GM21619 (cell line): ENCODE measurements at regions not wholly inside any gene's neighbourhood (a gene's known extent, or its start where the extent isn't known, plus 50 kb on each side); places are given as distances from the start of the nearest gene placed in this dataset.
"Not testable (repeated sequence)": the region's sequence is repeated elsewhere in the genome, so short reads cannot be mapped to it uniquely, and the experiment has no call there.

Experiments
- ATAC-seq: cut with Tn5 transposase; IDR thresholded peaks from one replicate; pipeline ENCODE4 v1.9.1; 2021; ENCODE audit not compliant: unreplicated experiment

GRCh38 chr7:153920126-153920525 lies 132.1 kb upstream of the DPP6 start:
- ATAC-seq: no peak

GRCh38 chr7:153920897-153921296 lies 131.3 kb upstream of the DPP6 start:
- ATAC-seq: no peak

GRCh38 chr7:153921408-153921807 lies 130.8 kb upstream of the DPP6 start:
- ATAC-seq: no peak

GRCh38 chr7:153930696-153931095 lies 121.5 kb upstream of the DPP6 start:
- ATAC-seq: no peak

GRCh38 chr7:153934048-153934447 lies 118.2 kb upstream of the DPP6 start:
- no peak for ATAC-seq

GRCh38 chr7:153934629-153935028 lies 117.6 kb upstream of the DPP6 start:
- ATAC-seq: no peak

GRCh38 chr7:153935095-153935494 lies 117.1 kb upstream of the DPP6 start:
- ATAC-seq: no peak

GRCh38 chr7:153938451-153938850 lies 113.7 kb upstream of the DPP6 start:
- no peak for ATAC-seq

GRCh38 chr7:153939177-153939576 lies 113.0 kb upstream of the DPP6 start:
- no peak for ATAC-seq

GRCh38 chr7:153939654-153940053 lies 112.5 kb upstream of the DPP6 start:
- no peak for ATAC-seq

- ATAC-seq: no peak
These were observed 111.1 kb upstream of the DPP6 start for GRCh38 chr7:153941061-153941460.

GRCh38 chr7:153942036-153942435 lies 110.2 kb upstream of the DPP6 start:
- ATAC-seq: no peak

GRCh38 chr7:153943457-153943856 lies 108.7 kb upstream of the DPP6 start:
- no peak for ATAC-seq

- no peak for ATAC-seq
These were observed 108.3 kb upstream of the DPP6 start for GRCh38 chr7:153943861-153944260.

GRCh38 chr7:153948060-153948459 lies 104.1 kb upstream of the DPP6 start:
- ATAC-seq: no peak

- ATAC-seq: no peak
These were observed 100.9 kb upstream of the DPP6 start for GRCh38 chr7:153951316-153951715.

- ATAC-seq: no peak
These were observed 97.7 kb upstream of the DPP6 start for GRCh38 chr7:153954477-153954876.

GRCh38 chr7:153957677-153958076 lies 94.5 kb upstream of the DPP6 start:
- ATAC-seq: not testable (repeated sequence)

GRCh38 chr7:153958381-153958780 lies 93.8 kb upstream of the DPP6 start:
- not testable (repeated sequence) for ATAC-seq

- ATAC-seq: not testable (repeated sequence)
These were observed 93.4 kb upstream of the DPP6 start for GRCh38 chr7:153958789-153959188.

GRCh38 chr7:153964481-153965112 lies 87.6 kb upstream of the DPP6 start:
- not testable (repeated sequence) for ATAC-seq

GRCh38 chr7:153969016-153969415 lies 83.2 kb upstream of the DPP6 start:
- ATAC-seq: not testable (repeated sequence)

- ATAC-seq: not testable (repeated sequence)
These were observed 77.6 kb upstream of the DPP6 start for GRCh38 chr7:153974603-153975002.
